Vagina (tissue), 2 donors: ENCODE measurements at regions not wholly inside any gene's neighbourhood (a gene's known extent, or its start where the extent isn't known, plus 50 kb on each side); places are given as distances from the start of the nearest gene placed in this dataset.

ENCODE experiments used
- DNase-seq, 2 donors: peaks; one replicate each; pipeline ENCODE4 v3.0.0-alpha.2; 2017; ENCODE audit errors: extremely low spot score in 2 of 2
- H3K27ac ChIP-seq: fragments of 200-600 bp; sonication (generic); one replicate; pipeline ENCODE4 v1.5.1; 2019
- H3K27me3 ChIP-seq: fragments of 200-600 bp; sonication (generic); one replicate; pipeline ENCODE4 v1.5.1; 2019
- H3K36me3 ChIP-seq, 2 donors: fragments of 200-600 bp; sonication (generic); one replicate each; pipeline ENCODE4 v1.5.1; 2017 to 2019
- H3K4me1 ChIP-seq: fragments of 200-600 bp; sonication (generic); one replicate; pipeline ENCODE4 v1.5.1; 2019
- H3K4me3 ChIP-seq, 2 donors: fragments of 200-600 bp; sonication (generic); 1 replicate in 1 of 2; 2 replicates in 1 of 2; pipeline ENCODE4 v1.5.1; 2016 to 2019
- H3K9me3 ChIP-seq: fragments of 200-600 bp; sonication (generic); one replicate; pipeline ENCODE4 v1.5.1; 2019
- CTCF ChIP-seq, 3 experiments: fragments of 450-650 bp in 2 of 3; fragments of 200-600 bp in 1 of 3; sonication (generic) in 1 of 3; IDR thresholded peaks; one replicate each; pipeline ENCODE4 v1.5.1; 2017 to 2019; ENCODE audit warnings: antibody characterized with exemption in 3 of 3, mild to moderate bottlenecking in 2 of 3, moderate library complexity in 2 of 3
- POLR2A ChIP-seq, 2 donors: fragments of 450-650 bp; IDR thresholded peaks; one replicate each; pipeline ENCODE4 v1.6.1; 2017; ENCODE audit warnings: antibody characterized with exemption in 2 of 2, mild to moderate bottlenecking in 2 of 2, moderate library complexity in 2 of 2
- POLR2AphosphoS5 ChIP-seq, 2 donors: sonication (generic); formaldehyde crosslinking; IDR thresholded peaks; one replicate each; pipeline ENCODE4 v1.9.0; 2017; ENCODE audit warnings: antibody characterized with exemption in 2 of 2, mild to moderate bottlenecking in 2 of 2, low read depth in 1 of 2; ENCODE audit not compliant: insufficient read depth in 1 of 2
- intact Hi-C: fragments of 100-400 bp; cut with DNase I; formaldehyde crosslinking; loops from one replicate; pipeline ENCODE4 v1.15.1; 2023

GRCh38 chr6:156175433-156175832 lies 601.7 kb upstream of the ARID1B start:
- no peaks in the 10 kb centered on the region for H3K36me3 ChIP-seq
- peaks cover 6% of the 10 kb centered on the region for H3K4me1 ChIP-seq
- TF ChIP-seq POLR2A (IDR thresholded peaks at IDR 0.05) (no peak), CTCF (IDR thresholded peaks at IDR 0.05) (no peak), POLR2AphosphoS5 (IDR thresholded peaks at IDR 0.05; ENCODE audit: insufficient read depth in 1 of 2, low read depth in 1 of 2) (no peak)
- H3K4me3 ChIP-seq, result no peak overlapping the region
- no peak for DNase-seq
- H3K27me3 ChIP-seq, result no peaks in the 10 kb centered on the region
- intact Hi-C loops, result no loop called here
- H3K27ac ChIP-seq, result no peak overlapping the region
- H3K9me3 ChIP-seq, result no peaks in the 10 kb centered on the region

GRCh38 chr6:156174031-156174890 lies 602.9 kb upstream of the ARID1B start:
- TF ChIP-seq CTCF (IDR thresholded peaks at IDR 0.05) (no peak), POLR2A (IDR thresholded peaks at IDR 0.05) (no peak), POLR2AphosphoS5 (IDR thresholded peaks at IDR 0.05; ENCODE audit: insufficient read depth in 1 of 2, low read depth in 1 of 2) (no peak)
- no peak overlapping the region for H3K27ac ChIP-seq
- no peak for DNase-seq
- H3K9me3 ChIP-seq, result no peaks in the 10 kb centered on the region
- H3K27me3 ChIP-seq, result no peaks in the 10 kb centered on the region
- H3K4me1 ChIP-seq, result peaks cover 6% of the 10 kb centered on the region
- no peaks in the 10 kb centered on the region for H3K36me3 ChIP-seq
- intact Hi-C loops, result no loop called here
- no peak overlapping the region for H3K4me3 ChIP-seq

DNA sequence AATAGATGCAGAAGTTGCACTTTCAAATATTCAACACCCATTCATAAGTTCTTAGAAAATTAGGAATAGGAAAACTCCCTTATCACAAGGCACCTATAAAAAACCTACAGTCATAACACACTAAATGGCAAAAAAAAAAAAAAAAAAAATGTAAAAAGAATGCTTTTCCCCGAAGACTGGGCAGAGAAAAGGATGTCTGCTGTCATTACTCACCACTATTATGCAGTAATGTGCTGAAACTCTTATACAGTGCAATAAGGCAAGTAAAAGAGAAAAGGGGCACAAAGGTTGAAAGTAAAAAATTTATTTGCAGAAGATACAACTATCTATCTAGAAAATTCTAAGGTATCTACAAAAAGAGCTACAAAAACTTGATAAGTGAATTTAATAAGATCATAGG lies 607.8 kb upstream of the ARID1B start:
- Histone ChIP-seq H3K9me3 (no peaks in the 10 kb centered on the region), H3K27me3 (no peaks in the 10 kb centered on the region), H3K4me1 (peaks cover 31% of the 10 kb centered on the region), H3K36me3 (no peaks in the 10 kb centered on the region), H3K27ac (no peak overlapping the region), H3K4me3 (no peak overlapping the region)
- intact Hi-C loops, result no loop called here
- no peak for DNase-seq
- TF ChIP-seq POLR2AphosphoS5 (IDR thresholded peaks at IDR 0.05; ENCODE audit: insufficient read depth in 1 of 2, low read depth in 1 of 2), result no peak

DNA sequence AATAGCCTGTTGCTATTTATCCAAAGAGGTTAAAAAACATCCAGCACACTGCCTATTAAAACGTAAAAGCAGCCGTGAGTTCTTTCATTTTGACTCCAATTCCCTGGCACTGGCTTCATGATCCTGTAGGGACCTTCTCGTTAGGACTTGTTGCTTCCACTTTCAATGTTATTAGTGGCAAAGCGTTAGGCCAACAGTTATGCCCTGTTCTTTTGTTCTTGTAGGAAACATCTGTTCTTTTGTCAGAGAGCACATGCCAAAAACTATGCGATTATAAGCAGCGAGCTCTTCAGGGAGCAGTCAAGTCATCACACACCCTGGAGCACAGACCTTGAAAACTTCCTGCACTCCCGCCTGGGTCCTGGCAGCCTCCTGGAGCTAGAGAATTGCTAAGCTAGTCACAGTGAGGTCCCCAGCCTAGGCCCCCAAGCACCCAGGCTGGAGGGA lies 609.5 kb upstream of the ARID1B start:
- intact Hi-C loops, result no loop called here

GRCh38 chr6:156167016-156167624 lies 610.1 kb upstream of the ARID1B start:
- Histone ChIP-seq H3K4me3 (peak overlapping the region; percentile 25 to 31), H3K9me3 (no peaks in the 10 kb centered on the region), H3K36me3 (no peaks in the 10 kb centered on the region), H3K27ac (peak overlapping the region; percentile 63), H3K4me1 (peaks cover 32% of the 10 kb centered on the region), H3K27me3 (no peaks in the 10 kb centered on the region)
- DNase-seq, result no peak
- intact Hi-C loops, result no loop called here
- TF ChIP-seq CTCF (IDR thresholded peaks at IDR 0.05), result no peak
- TF ChIP-seq POLR2AphosphoS5 (IDR thresholded peaks at IDR 0.05; ENCODE audit: insufficient read depth in 1 of 2, low read depth in 1 of 2), result no peak
- TF ChIP-seq POLR2A (IDR thresholded peaks at IDR 0.05), result no peak

More for the DNA sequence above, 609.5 kb upstream of the ARID1B start:
- H3K4me1 ChIP-seq, result peaks cover 32% of the 10 kb centered on the region
- H3K36me3 ChIP-seq, result no peaks in the 10 kb centered on the region
- no peaks in the 10 kb centered on the region for H3K9me3 ChIP-seq
- DNase-seq, result no peak
- H3K27me3 ChIP-seq, result no peaks in the 10 kb centered on the region
- peak overlapping the region; percentile 63 for H3K27ac ChIP-seq
- TF ChIP-seq CTCF (IDR thresholded peaks at IDR 0.05) (no peak), POLR2A (IDR thresholded peaks at IDR 0.05) (no peak), POLR2AphosphoS5 (IDR thresholded peaks at IDR 0.05; ENCODE audit: insufficient read depth in 1 of 2, low read depth in 1 of 2) (peak in 1 of 2 donors; percentile 78)
- H3K4me3 ChIP-seq, result peak overlapping the region; percentile 25 to 31
